K562 (cell line): ENCODE measurements at regions not wholly inside any gene's neighbourhood (a gene's known extent, or its start where the extent isn't known, plus 50 kb on each side); places are given as distances from the start of the nearest gene placed in this dataset.

Experiments
- CBFB ChIP-seq: sonication (generic); formaldehyde crosslinking; IDR thresholded peaks from 2 replicates; pipeline ENCODE4 v1.4.0; 2020; ENCODE audit warnings: mild to moderate bottlenecking, missing genetic modification reagents
- CTCF ChIP-seq, 3 experiments: IDR thresholded peaks in 2 of 3; conservative IDR thresholded peaks in 1 of 3; 2 replicates each; pipeline ENCODE4 v1.5.1; 2011 to 2012; ENCODE audit warnings: low read length in 3 of 3, mild to moderate bottlenecking in 3 of 3, control low read depth in 2 of 3, improper control_type of control experiment in 1 of 3, inconsistent platforms in 1 of 3, low read depth in 1 of 3, mixed read lengths in 1 of 3, moderate library complexity in 1 of 3; ENCODE audit not compliant: insufficient read depth in 2 of 3
- ETV5 ChIP-seq: sonication (generic); formaldehyde crosslinking; IDR thresholded peaks from 2 replicates; pipeline ENCODE4 v1.4.0; 2020; ENCODE audit warnings: low read depth, mild to moderate bottlenecking, missing genetic modification reagents
- MNT ChIP-seq, 2 experiments: fragments of 450-650 bp; conservative IDR thresholded peaks; 2 replicates each; pipeline ENCODE4 v1.6.1; 2017; ENCODE audit warnings: mild to moderate bottlenecking in 2 of 2, moderate library complexity in 2 of 2
- MYC ChIP-seq, 2 experiments: fragments of 250-450 bp in 1 of 2; sonication (Bioruptor Pico) in 1 of 2; IDR thresholded peaks; 2 replicates each; pipeline versions ENCODE4 v1.5.1 to v1.6.1; 2012 to 2021; ENCODE audit warnings: low read depth in 2 of 2, borderline replicate concordance in 1 of 2, improper control_type of control experiment in 1 of 2, low read length in 1 of 2, mild to moderate bottlenecking in 1 of 2, moderate library complexity in 1 of 2
- POLR2A ChIP-seq: fragments of 450-650 bp; conservative IDR thresholded peaks from 2 replicates; pipeline ENCODE4 v1.6.1; 2016
- SRF ChIP-seq, 2 experiments: fragments of 250-450, 450-650 bp in 1 of 2; sonication (Bioruptor Pico) in 1 of 2; sonication (generic) in 1 of 2; formaldehyde crosslinking; IDR thresholded peaks; 2 replicates each; pipeline versions ENCODE4 v1.5.0 to v1.5.1; 2020 to 2022; ENCODE audit warnings: mild to moderate bottlenecking in 1 of 2, missing genetic modification reagents in 1 of 2

- no peak for TF ChIP-seq ETV5 (CRISPR knock-in tag)
- no peak for TF ChIP-seq MNT (conservative IDR thresholded peaks at IDR 0.05)
- no peak for TF ChIP-seq POLR2A
- no peak for TF ChIP-seq SRF (CRISPR knock-in tag; IDR thresholded peaks at IDR 0.05)
- no peak for TF ChIP-seq CTCF (IDR thresholded peaks at IDR 0.05 in 2 of 3, conservative IDR thresholded peaks at IDR 0.05 in 1 of 3; ENCODE audit: insufficient read depth in 2 of 3, low read depth in 1 of 3, low read length in 3 of 3)
- no peak for TF ChIP-seq CBFB
- no peak for TF ChIP-seq MYC (IDR thresholded peaks at IDR 0.05; ENCODE audit: low read depth, low read length)
- TF ChIP-seq MYC (CRISPR knock-in tag; IDR thresholded peaks at IDR 0.05; ENCODE audit: borderline replicate concordance, low read depth): no peak
These were observed 333.2 kb upstream of the CHORDC1 start for GRCh38 chr11:90556026-90556425.
